IPS-18c (cell line): ENCODE measurements at regions not wholly inside any gene's neighbourhood (a gene's known extent, or its start where the extent isn't known, plus 50 kb on each side); places are given as distances from the start of the nearest gene placed in this dataset.
"Not testable (repeated sequence)": the region's sequence is repeated elsewhere in the genome, so short reads cannot be mapped to it uniquely, and the experiment has no call there.

ENCODE experiments used
- H3K4me3 ChIP-seq: 2 replicates; pipeline ENCODE4 v1.7.0; 2013; ENCODE audit warnings: low read depth, mild to moderate bottlenecking, low read length, moderate library complexity; ENCODE audit not compliant: insufficient read depth
- H3K9me3 ChIP-seq: one replicate; pipeline ENCODE4 v1.6.1; 2013; ENCODE audit warnings: mild to moderate bottlenecking, low read length, moderate library complexity; ENCODE audit not compliant: control insufficient read depth, insufficient read depth

- no peaks in the 10 kb centered on the region for H3K9me3 ChIP-seq
- no peak overlapping the region for H3K4me3 ChIP-seq
These were observed 127.7 kb upstream of the ZNF536 start for GRCh38 chr19:30244533-30244932.

GRCh38 chr19:30245401-30246039, 126.7 kb upstream of the ZNF536 start:
- H3K9me3 ChIP-seq: no peaks in the 10 kb centered on the region
- H3K4me3 ChIP-seq: no peak overlapping the region

- H3K4me3 ChIP-seq: no peak overlapping the region
These were observed 122.3 kb upstream of the ZNF536 start for GRCh38 chr19:30249911-30250310.

GRCh38 chr19:30252214-30252613, 120.0 kb upstream of the ZNF536 start:
- no peak overlapping the region for H3K4me3 ChIP-seq
- H3K9me3 ChIP-seq: no peaks in the 10 kb centered on the region

More at GRCh38 chr19:30249911-30250310, 122.3 kb upstream of the ZNF536 start:
- H3K9me3 ChIP-seq: no peaks in the 10 kb centered on the region

GRCh38 chr19:30253581-30253996, 118.6 kb upstream of the ZNF536 start:
- no peak overlapping the region for H3K4me3 ChIP-seq

GRCh38 chr19:30254158-30254557, 118.0 kb upstream of the ZNF536 start:
- Histone ChIP-seq H3K4me3 (no peak overlapping the region), H3K9me3 (no peaks in the 10 kb centered on the region)

More at GRCh38 chr19:30253581-30253996, 118.6 kb upstream of the ZNF536 start:
- no peaks in the 10 kb centered on the region for H3K9me3 ChIP-seq

GRCh38 chr19:30254789-30255188, 117.4 kb upstream of the ZNF536 start:
- H3K9me3 ChIP-seq: no peaks in the 10 kb centered on the region
- H3K4me3 ChIP-seq: no peak overlapping the region

GRCh38 chr19:30255791-30256495, 116.2 kb upstream of the ZNF536 start:
- no peak overlapping the region for H3K4me3 ChIP-seq

GRCh38 chr19:30256496-30256850, 115.7 kb upstream of the ZNF536 start:
- Histone ChIP-seq H3K4me3 (no peak overlapping the region), H3K9me3 (no peaks in the 10 kb centered on the region)

More at GRCh38 chr19:30255791-30256495, 116.2 kb upstream of the ZNF536 start:
- no peaks in the 10 kb centered on the region for H3K9me3 ChIP-seq

GRCh38 chr19:30263830-30264381, 108.3 kb upstream of the ZNF536 start:
- Histone ChIP-seq H3K4me3 (no peak overlapping the region), H3K9me3 (no peaks in the 10 kb centered on the region)

- not testable (repeated sequence) for H3K9me3 ChIP-seq, H3K4me3 ChIP-seq
These were observed 106.3 kb upstream of the ZNF536 start for GRCh38 chr19:30265918-30266317.

GRCh38 chr19:30266687-30267086, 105.5 kb upstream of the ZNF536 start:
- no peaks in the 10 kb centered on the region for H3K9me3 ChIP-seq
- H3K4me3 ChIP-seq: no peak overlapping the region

- H3K4me3 ChIP-seq: no peak overlapping the region
- H3K9me3 ChIP-seq: no peaks in the 10 kb centered on the region
These were observed 104.9 kb upstream of the ZNF536 start for GRCh38 chr19:30267332-30267731.

GRCh38 chr19:30268601-30269000, 103.6 kb upstream of the ZNF536 start:
- no peak overlapping the region for H3K4me3 ChIP-seq
- peaks cover 5% of the 10 kb centered on the region for H3K9me3 ChIP-seq

GRCh38 chr19:30269638-30270037, 102.5 kb upstream of the ZNF536 start:
- Histone ChIP-seq H3K4me3 (no peak overlapping the region), H3K9me3 (peaks cover 5% of the 10 kb centered on the region)

- Histone ChIP-seq H3K4me3 (no peak overlapping the region), H3K9me3 (peaks cover 5% of the 10 kb centered on the region)
These were observed 100.4 kb upstream of the ZNF536 start for GRCh38 chr19:30271816-30272215.

- Histone ChIP-seq H3K4me3 (no peak overlapping the region), H3K9me3 (peaks cover 5% of the 10 kb centered on the region)
These were observed 99.6 kb upstream of the ZNF536 start for GRCh38 chr19:30272554-30272953.

GRCh38 chr19:30273184-30273583, 99.0 kb upstream of the ZNF536 start:
- Histone ChIP-seq H3K9me3 (peaks cover 5% of the 10 kb centered on the region), H3K4me3 (no peak overlapping the region)
